Kidney (tissue), 13 donors: ENCODE measurements at regions not wholly inside any gene's neighbourhood (a gene's known extent, or its start where the extent isn't known, plus 50 kb on each side); places are given as distances from the start of the nearest gene placed in this dataset.

Source experiments
- DNase-seq, 5 donors: peaks; one replicate each; pipeline ENCODE4 v3.0.0-alpha.2; 2013 to 2020
- FAIRE-seq: peaks from 2 replicates; lab custom pipeline; 2012; peaks lifted over from hg19 to GRCh38; lab: Jason Lieb, UNC
- H3K27ac ChIP-seq, 2 donors: one replicate each; pipeline ENCODE4 v1.7.0; 2013; ENCODE audit warnings: low read depth in 2 of 2, low read length in 2 of 2, inconsistent platforms in 1 of 2
- H3K27me3 ChIP-seq: one replicate; pipeline ENCODE4 v1.7.1; 2013; ENCODE audit warnings: low read length, inconsistent platforms; ENCODE audit not compliant: control insufficient read depth, insufficient read depth
- H3K36me3 ChIP-seq, 3 donors: one replicate each; pipeline versions ENCODE4 v1.7.0 to v1.7.1; 2013; ENCODE audit warnings: low read length in 3 of 3, control low read depth in 1 of 3, inconsistent platforms in 1 of 3; ENCODE audit not compliant: insufficient read depth in 3 of 3, control insufficient read depth in 2 of 3
- H3K4me1 ChIP-seq, 3 donors: one replicate each; pipeline versions ENCODE4 v1.7.0 to v1.7.1; 2013; ENCODE audit warnings: low read length in 3 of 3, inconsistent platforms in 1 of 3, low read depth in 1 of 3; ENCODE audit not compliant: control insufficient read depth in 2 of 3, insufficient read depth in 2 of 3
- H3K4me3 ChIP-seq, 3 donors: one replicate each; pipeline versions ENCODE4 v1.7.0 to v1.8.1; 2013; ENCODE audit warnings: low read length in 3 of 3, control low read depth in 1 of 3, inconsistent platforms in 1 of 3
- H3K9ac ChIP-seq, 3 donors: one replicate each; pipeline versions ENCODE4 v1.7.0 to v1.7.1; 2013; ENCODE audit warnings: low read length in 3 of 3, control low read depth in 1 of 3, inconsistent platforms in 1 of 3
- H3K9me3 ChIP-seq, 3 donors: one replicate each; pipeline versions ENCODE4 v1.7.0 to v1.7.1; 2013; ENCODE audit warnings: low read length in 3 of 3, control low read depth in 1 of 3, inconsistent platforms in 1 of 3; ENCODE audit not compliant: control insufficient read depth in 2 of 3, insufficient read depth in 1 of 3
- CTCF ChIP-seq: IDR thresholded peaks from 3 replicates; pipeline ENCODE4 v1.5.1; 2012; ENCODE audit warnings: mild to moderate bottlenecking, moderate library complexity, borderline replicate concordance; ENCODE audit not compliant: insufficient read depth; ENCODE audit errors: extremely low read depth
- intact Hi-C: fragments of 100-400 bp; cut with DNase I; formaldehyde crosslinking; loops from one replicate; pipeline ENCODE4 v1.11.1; 2022
- donor health status: control.
- donor health status: control.
- donor health status: control.
- donor health status: control.
- donor health status: control.
- donor health status: DM: yes; HTN: yes; CAD: no.
- donor health status: Normal renal cell carcinoma (clear cell type).

- no peak for DNase-seq
- intact Hi-C loops = no loop called here
- TF ChIP-seq CTCF = no peak
- no peak overlapping the region for H3K27ac ChIP-seq
- H3K36me3 ChIP-seq = no peaks in the 10 kb centered on the region
- no peak overlapping the region for H3K4me3 ChIP-seq
- H3K27me3 ChIP-seq = no peaks in the 10 kb centered on the region
- H3K9me3 ChIP-seq = no peaks in the 10 kb centered on the region
- no peak for FAIRE-seq
- no peak overlapping the region for H3K9ac ChIP-seq
- no peaks in the 10 kb centered on the region for H3K4me1 ChIP-seq
Observed at GRCh38 chr6:153956808-153957207, 82.2 kb upstream of the OPRM1 start.

GRCh38 chr6:153949616-153950015, 89.4 kb upstream of the OPRM1 start:
- DNase-seq = no peak
- Histone ChIP-seq H3K27ac (no peak overlapping the region), H3K4me1 (no peaks in the 10 kb centered on the region), H3K9ac (no peak overlapping the region), H3K4me3 (no peak overlapping the region), H3K36me3 (no peaks in the 10 kb centered on the region), H3K27me3 (no peaks in the 10 kb centered on the region), H3K9me3 (no peaks in the 10 kb centered on the region)
- no peak for TF ChIP-seq CTCF
- no peak for FAIRE-seq
- intact Hi-C loops = no loop called here

GRCh38 chr6:153947808-153948447, 91.1 kb upstream of the OPRM1 start:
- Histone ChIP-seq H3K9me3 (no peaks in the 10 kb centered on the region), H3K27me3 (no peaks in the 10 kb centered on the region), H3K36me3 (no peaks in the 10 kb centered on the region), H3K9ac (no peak overlapping the region), H3K4me3 (no peak overlapping the region), H3K4me1 (no peaks in the 10 kb centered on the region), H3K27ac (no peak overlapping the region)
- DNase-seq (peak in 3 of 5 donors; percentile 12 to 54 (median 44)), FAIRE-seq (no peak)
- intact Hi-C loops = no loop called here
- TF ChIP-seq CTCF = peak; percentile 84

- intact Hi-C loops = no loop called here
- H3K4me3 ChIP-seq = no peak overlapping the region
- H3K27me3 ChIP-seq = no peaks in the 10 kb centered on the region
- FAIRE-seq = no peak
- H3K9ac ChIP-seq = no peak overlapping the region
- DNase-seq = no peak
- H3K36me3 ChIP-seq = no peaks in the 10 kb centered on the region
- no peaks in the 10 kb centered on the region for H3K4me1 ChIP-seq
- no peak overlapping the region for H3K27ac ChIP-seq
- no peak for TF ChIP-seq CTCF
- H3K9me3 ChIP-seq = no peaks in the 10 kb centered on the region
Observed at GRCh38 chr6:153944201-153944600, 94.8 kb upstream of the OPRM1 start.
